GM19467 (cell line): ENCODE measurements at regions not wholly inside any gene's neighbourhood (a gene's known extent, or its start where the extent isn't known, plus 50 kb on each side); places are given as distances from the start of the nearest gene placed in this dataset.
"Not testable (repeated sequence)": the region's sequence is repeated elsewhere in the genome, so short reads cannot be mapped to it uniquely, and the experiment has no call there.

ENCODE experiments used
- ATAC-seq: cut with Tn5 transposase; IDR thresholded peaks from one replicate; pipeline ENCODE4 v1.9.1; 2021; ENCODE audit warnings: mild to moderate bottlenecking, moderate library complexity; ENCODE audit not compliant: unreplicated experiment

GRCh38 chr16:62261760-62262159, 225.5 kb upstream of the CDH8 start:
- no peak for ATAC-seq

- ATAC-seq: not testable (repeated sequence)
Observed at GRCh38 chr16:62258931-62259435, 222.7 kb upstream of the CDH8 start.

- ATAC-seq: no peak
Observed at GRCh38 chr16:62256406-62256805, 220.2 kb upstream of the CDH8 start.

- no peak for ATAC-seq
Observed at GRCh38 chr16:62254847-62255246, 218.6 kb upstream of the CDH8 start.

GRCh38 chr16:62254372-62254771, 218.1 kb upstream of the CDH8 start:
- ATAC-seq: no peak

- no peak for ATAC-seq
Observed at GRCh38 chr16:62253966-62254365, 217.7 kb upstream of the CDH8 start.

GRCh38 chr16:62249069-62249468, 212.8 kb upstream of the CDH8 start:
- no peak for ATAC-seq

- no peak for ATAC-seq
Observed at GRCh38 chr16:62240722-62241121, 204.5 kb upstream of the CDH8 start.

- ATAC-seq: peak; percentile 83
Observed at GRCh38 chr16:62225675-62226074, 189.4 kb upstream of the CDH8 start.

- ATAC-seq: no peak
Observed at GRCh38 chr16:62224646-62225209, 188.5 kb upstream of the CDH8 start.

GRCh38 chr16:62216837-62217236, 180.6 kb upstream of the CDH8 start:
- no peak for ATAC-seq

GRCh38 chr16:62213763-62214162, 177.5 kb upstream of the CDH8 start:
- no peak for ATAC-seq

GRCh38 chr16:62208934-62209333, 172.7 kb upstream of the CDH8 start:
- no peak for ATAC-seq

GRCh38 chr16:62205459-62205858, 169.2 kb upstream of the CDH8 start:
- no peak for ATAC-seq

GRCh38 chr16:62201911-62202310, 165.7 kb upstream of the CDH8 start:
- ATAC-seq: no peak

GRCh38 chr16:62194828-62195227, 158.6 kb upstream of the CDH8 start:
- ATAC-seq: no peak

- no peak for ATAC-seq
Observed at GRCh38 chr16:62190426-62190825, 154.2 kb upstream of the CDH8 start.

- no peak for ATAC-seq
Observed at GRCh38 chr16:62177351-62178203, 141.3 kb upstream of the CDH8 start.

- no peak for ATAC-seq
Observed at GRCh38 chr16:62170642-62171041, 134.4 kb upstream of the CDH8 start.

- ATAC-seq: no peak
Observed at GRCh38 chr16:62167551-62167950, 131.3 kb upstream of the CDH8 start.

- no peak for ATAC-seq
Observed at GRCh38 chr16:62157544-62157943, 121.3 kb upstream of the CDH8 start.

- ATAC-seq: no peak
Observed at GRCh38 chr16:62156971-62157370, 120.7 kb upstream of the CDH8 start.
